GM19397 (cell line): ENCODE measurements at regions not wholly inside any gene's neighbourhood (a gene's known extent, or its start where the extent isn't known, plus 50 kb on each side); places are given as distances from the start of the nearest gene placed in this dataset.
"Not testable (repeated sequence)": the region's sequence is repeated elsewhere in the genome, so short reads cannot be mapped to it uniquely, and the experiment has no call there.

Experiments
- ATAC-seq: cut with Tn5 transposase; IDR thresholded peaks from one replicate; pipeline ENCODE4 v1.9.1; 2021; ENCODE audit warnings: mild to moderate bottlenecking, moderate library complexity; ENCODE audit not compliant: unreplicated experiment

DNA sequence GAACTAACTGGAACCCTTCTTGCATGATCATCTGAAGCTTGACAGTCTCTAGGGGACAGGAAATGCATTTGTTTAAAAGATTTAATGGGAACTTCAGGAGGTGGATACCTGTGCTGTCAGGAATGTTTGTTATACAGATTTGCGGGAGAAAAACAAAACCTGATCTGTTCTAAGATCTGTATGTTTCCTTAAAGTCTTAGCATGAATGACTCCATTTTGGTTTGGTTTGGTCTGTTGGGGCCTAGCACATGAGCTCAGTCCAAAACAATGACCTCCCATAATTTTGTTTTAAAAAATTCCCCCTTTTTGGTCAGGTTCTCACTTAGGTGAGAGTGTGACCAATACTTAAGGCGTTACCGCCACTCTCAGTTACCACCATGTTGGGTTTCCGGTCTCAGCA lies 138.7 kb downstream of the AKR1D1 start:
- ATAC-seq, result no peak

DNA sequence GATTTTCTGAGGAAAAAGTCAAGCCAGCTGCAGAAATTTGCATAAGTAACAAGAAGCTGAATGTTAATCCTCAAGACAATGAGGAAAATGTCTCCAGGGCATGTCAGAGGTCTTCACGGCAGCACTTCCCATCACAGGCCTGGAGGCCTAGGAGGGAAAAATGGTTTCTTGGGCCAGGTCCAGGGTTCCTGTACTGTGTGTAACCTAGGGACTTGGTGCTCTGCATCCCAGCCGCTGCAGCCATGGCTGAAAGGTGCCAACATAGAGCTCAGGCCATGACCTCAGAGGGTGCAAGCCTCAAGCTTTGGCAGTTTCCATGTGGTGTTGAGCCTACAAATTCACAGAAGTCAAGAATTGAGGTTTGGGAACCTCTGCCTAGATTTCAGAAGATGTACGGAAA lies 144.1 kb downstream of the AKR1D1 start:
- not testable (repeated sequence) for ATAC-seq

DNA sequence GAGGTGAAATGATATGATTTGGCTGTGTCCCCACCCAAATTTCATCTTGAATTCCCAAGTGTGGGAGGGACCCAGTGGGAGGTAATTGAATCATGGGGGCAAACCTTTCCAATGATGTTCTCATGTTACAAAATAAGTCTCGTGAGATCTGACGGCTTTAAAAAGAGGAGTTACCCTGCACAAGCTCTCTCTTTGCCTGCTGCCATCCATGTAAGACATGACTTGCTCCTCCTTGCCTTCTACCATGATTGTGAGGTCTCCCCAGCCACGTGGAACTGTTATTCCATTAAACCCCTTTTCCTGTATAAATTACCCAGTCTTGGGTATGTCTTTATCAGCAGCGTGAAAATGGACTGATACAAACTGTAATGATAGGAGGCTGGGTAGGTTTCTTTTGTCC lies 145.1 kb downstream of the AKR1D1 start:
- not testable (repeated sequence) for ATAC-seq

DNA sequence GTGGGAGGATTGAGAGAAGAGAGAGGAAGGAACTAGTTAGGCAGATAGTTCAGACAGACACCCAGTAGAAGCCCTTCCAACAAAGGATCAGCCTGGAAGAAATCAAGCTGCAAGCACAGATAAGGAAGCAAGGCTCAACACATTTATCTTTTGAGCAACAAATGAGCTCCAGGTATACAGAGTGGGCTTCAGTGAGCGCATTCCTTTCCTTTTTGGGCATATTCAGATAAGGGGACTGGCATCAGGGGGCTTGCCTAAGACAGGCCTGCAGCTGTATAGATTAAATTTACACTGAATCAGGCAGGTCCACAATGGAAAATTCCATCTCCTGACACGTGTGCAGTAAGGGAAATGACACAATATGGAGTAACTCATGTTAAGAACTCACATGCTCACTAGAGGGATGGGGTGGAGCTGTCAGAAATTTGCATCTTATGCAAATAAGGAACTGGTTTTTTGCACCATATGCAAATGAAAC lies 147.2 kb downstream of the AKR1D1 start:
- no peak for ATAC-seq

DNA sequence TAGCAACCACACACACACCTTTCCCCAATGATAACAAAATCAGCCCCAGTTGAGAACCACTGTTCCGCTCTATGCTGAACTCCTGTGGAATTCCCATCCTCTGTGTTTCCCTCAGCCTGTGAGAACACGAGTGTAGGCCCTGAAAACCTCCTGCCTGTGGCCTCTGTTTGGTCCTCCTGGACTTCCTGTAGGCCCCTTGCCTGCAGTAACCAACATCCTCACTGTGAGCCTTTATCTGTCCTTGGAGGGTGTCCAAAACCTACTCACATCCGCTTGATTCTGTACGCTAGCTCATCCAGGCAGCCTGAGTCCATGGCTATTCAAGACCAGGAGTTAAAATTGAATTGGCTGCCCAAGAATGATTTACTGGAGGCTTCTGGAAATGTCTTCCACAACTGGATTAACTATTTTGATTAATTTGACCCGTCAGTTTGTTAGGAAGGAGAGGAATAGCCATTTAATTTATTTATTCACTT lies 149.8 kb downstream of the AKR1D1 start:
- ATAC-seq, result no peak

DNA sequence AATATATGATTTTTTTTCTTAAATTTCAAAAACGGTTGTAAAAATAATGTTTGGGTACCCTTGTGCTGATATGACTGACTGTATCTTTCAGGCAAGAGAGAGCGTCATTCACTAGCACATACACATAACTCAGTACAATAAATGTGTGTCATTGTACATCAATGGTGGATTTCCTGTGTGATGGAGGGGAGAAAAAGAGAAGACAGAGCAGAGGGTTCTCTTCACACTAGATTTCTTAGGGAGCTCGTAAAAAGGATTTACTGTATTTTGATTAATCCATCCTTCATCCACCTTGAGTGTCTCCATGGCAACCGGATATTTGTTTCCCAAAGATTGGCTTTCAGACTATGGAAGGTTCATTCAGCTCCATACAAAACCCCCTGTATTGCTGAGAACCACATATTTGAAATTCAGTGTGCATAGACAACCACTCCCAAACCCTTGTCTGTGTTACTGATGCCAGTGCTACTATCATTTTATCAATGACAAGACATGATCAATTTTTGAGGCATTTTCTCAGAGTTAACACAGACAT lies 150.6 kb downstream of the AKR1D1 start:
- ATAC-seq, result no peak

DNA sequence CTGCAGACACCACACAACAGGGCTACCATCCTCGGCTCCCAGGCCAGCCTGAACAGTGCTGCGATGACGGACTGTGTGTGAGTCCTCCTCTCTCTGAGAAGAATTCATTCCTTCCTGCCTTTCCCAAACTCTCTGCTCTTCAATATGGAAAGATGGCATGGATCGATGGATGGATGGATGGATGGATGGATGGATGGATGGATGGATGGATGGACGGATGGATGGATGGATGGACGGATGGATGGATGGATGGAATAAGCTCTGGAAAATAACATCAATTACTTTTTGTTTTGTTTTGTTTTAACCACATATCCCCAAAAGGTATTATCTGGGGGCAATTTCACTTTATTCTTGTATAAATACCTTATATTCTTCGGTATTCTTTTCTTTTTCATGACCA lies 151.9 kb downstream of the AKR1D1 start:
- ATAC-seq, result no peak

DNA sequence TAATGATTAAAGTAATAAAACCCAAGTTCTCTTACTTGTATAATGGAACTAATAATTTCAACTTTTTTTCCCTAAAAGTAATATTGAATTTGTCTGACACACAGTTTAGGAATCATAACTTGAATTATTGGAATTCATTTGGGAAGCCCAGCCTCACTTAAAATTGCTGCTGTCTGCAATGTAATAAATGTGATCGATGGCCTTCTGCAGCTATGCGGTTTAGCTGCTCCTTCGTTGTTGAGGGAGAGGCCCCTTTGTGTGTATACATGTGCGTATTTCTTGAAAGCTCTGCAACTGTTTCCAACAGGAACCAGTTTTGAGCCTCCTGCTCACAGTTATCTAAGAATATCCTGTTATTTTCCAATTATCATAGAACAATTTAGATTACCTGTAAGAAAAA lies 152.5 kb downstream of the AKR1D1 start:
- ATAC-seq, result no peak

DNA sequence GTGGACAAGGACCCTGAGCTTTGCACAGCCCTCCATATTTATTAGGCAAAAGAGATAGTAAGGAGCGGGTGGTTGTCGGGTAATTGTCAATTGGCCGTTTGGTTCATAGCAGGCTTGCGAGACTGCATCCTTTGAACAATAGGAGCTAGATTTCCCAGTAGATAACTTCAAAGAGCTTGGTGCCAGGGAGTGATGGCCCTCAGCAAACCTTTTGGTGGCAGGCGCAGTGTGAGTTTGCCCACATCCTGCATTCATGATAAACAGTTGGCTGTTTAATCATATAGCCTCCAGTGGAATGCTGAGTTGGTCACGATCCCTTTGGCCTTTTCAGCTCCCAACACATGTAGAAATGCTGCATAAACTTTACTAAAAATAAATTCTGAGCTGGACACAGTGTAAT lies 156.9 kb downstream of the AKR1D1 start:
- no peak for ATAC-seq

DNA sequence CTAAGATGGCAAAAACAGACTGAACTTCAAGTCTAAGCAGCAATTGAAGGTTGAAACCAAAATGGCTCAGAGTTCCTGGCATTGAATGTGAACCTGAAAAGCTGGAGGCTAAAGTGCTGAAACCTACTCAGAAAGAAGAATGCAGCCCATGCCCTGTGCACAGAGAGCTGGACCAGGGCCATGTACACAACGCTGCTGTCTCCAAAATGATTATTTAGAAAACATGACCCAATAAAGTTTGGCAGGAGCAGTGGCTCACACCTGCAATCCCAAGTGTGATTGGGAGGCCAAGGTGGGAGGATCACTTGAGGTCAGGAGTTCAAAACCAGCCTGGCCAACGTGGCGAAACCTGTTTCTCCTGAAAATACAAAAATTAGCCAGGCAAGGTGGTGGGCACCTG lies 158.9 kb downstream of the AKR1D1 start:
- no peak for ATAC-seq

DNA sequence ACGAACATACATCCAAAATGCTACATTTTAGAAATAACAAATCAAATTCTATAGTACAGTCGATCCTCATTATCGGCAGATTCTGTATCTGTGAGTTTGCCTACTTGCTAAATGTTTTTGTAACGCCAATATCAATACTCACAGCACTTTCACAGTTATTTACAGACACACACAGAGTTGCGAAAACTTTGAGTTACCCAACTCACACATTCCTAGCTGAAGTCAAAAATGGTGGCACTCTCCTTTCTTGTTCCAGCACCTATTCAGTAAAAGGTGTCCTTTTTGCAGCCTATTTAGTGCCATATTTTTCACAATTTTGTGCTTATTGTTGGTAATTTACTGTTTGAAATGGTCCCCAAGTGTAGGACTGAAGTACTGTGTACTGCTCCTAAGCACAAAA lies 161.7 kb downstream of the AKR1D1 start:
- no peak for ATAC-seq

DNA sequence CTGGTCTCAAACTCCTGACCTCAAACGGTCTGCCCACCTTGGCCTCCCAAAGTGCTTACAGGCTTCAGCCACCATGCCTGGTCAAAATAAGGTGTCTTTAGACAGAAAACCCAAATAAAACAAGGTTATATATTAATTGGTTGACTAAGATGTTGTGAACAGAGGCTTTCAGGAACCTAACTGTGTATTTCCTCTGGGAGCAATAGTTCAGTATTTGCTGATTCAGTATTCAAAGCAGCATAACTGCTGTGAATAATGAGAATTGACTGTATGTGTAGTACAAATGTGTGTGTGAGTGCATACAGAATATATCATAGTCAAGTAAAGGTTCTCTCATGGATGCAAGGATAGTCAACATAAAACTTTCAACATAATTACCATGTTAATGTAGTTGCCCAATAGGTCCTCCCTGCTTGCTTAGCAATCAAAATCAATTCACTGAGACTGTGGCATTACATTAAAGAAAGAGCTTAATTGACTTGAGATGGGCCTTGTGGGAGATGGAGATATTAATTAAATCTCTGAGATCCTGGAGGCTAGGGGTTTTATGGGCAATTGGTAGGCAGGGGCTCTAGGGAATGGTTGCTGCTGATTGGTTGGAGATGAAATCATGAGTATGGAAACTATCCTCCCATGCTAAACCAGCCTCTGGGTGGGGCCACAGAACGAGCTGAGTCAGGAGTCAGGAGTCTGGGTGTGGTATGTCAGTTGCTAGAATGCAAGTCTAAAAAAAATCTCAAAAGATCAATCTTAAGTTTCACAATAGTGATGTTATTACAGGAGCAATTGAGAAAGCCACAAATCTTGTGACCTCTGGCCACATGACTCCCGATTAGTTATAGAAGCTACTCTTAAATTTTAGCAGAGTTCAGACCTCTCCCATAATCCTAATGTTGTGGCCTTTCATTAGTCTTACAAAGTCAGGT lies 162.7 kb downstream of the AKR1D1 start:
- ATAC-seq, result no peak

DNA sequence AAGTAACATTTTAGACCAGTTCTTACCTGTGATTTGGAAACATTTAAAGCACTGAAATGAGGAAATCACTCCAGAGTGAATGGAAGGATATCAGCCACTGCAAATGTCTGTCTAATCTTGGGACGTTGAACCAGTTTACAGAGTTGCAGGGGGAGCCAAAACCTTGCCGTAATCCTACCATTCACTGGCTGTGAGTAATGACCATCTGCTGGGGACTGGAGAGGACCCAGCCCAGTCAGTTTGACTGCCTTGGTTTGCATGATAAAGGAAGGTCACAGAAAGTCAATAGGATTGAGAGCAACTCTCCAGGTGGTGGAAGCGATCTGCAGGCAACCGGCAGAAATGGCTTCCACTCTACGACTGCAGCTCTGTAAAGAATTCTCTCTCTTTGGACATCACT lies 167.2 kb downstream of the AKR1D1 start:
- no peak for ATAC-seq

DNA sequence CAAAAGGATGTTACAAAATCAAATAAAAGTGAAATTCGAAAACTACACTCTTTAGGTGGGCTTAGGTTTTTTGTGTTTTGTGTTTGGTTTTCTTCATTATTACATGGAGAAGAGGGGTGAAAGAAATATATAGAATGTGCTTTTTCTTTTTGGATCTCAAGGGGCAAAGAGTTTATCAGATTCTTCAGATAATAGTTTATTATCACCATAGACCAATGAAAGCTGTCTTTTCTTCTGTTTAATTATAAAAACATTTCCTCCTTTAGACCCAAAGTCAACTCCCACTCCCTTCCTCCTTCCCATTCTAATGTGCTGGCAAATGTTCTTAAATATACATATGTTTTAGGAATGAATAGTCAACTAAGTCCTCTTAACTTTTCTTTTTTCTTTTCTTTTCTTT lies 167.6 kb downstream of the AKR1D1 start:
- no peak for ATAC-seq

DNA sequence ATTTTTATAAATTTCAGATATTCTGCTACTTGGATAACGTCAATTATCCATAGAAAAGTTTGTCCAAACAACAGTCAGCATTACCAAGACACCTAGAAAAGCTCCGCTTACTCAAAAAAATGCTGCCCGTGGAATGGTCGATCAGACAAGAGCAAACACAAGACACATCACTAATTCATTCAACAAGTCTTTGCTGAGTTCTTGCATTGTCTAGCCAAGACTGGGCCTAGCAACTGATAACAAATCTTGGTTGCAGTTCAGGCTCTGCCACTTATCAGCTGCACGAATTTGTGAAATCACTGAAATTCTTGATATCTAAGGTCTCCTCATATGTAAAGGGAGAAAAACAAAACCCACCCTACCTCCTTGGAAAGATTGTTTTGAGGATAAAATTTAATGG lies 168.3 kb downstream of the AKR1D1 start:
- ATAC-seq, result no peak

DNA sequence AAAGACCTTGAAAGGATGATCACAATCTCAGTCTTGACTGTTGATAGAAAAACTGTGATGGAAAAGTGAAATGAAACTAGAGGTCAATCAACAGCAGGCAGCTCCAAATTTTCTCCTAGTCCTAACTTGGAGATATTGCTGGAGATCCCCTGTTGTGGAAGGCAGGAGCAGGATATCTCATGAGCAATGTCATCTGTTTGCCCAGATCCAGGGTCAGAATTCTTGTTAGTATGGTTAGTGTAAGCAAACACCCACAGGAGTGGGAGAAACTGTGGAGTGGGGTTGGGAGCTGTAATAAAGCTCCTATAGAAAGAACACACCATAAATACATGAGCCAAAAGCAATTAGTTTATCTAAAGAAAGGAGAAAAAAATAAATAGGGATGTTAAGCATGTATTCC lies 169.0 kb downstream of the AKR1D1 start:
- ATAC-seq, result no peak

DNA sequence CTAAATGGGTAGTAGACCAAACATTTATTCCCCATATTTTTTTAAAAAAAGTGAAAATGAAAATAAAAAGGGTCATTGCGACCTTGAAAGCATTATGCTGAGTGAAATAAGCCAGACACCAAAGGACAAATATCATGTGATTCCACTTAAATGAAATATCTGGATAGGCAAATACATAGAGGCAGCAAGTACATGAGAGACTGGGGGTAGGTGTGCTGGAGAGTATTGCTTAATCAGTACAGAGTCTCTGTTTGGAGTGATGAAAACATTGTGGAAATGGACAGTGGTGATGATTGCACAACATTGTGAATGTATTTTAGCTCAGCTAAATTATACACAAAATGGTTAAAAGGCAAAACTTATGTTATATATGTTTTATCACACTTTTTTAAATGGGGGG lies 169.4 kb downstream of the AKR1D1 start:
- ATAC-seq, result no peak

DNA sequence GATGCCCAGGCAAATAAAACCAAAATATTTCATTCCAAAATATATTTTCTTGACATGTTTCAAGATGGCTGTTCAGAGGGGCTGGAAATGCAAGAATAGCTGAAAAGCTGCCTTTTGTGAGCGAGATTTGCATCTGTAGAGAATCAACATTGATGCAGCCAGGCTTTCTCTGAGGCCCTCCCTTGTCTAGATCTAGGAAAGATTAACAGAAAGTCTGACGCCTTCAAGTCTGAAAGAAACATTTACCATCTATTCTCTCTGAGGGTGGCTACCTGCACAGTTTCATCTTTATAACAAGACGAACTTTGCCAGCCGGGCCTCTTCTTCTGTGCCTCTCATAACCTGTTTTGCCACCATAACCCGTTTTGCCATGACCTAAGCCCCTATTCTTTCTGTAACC lies 170.2 kb downstream of the AKR1D1 start:
- no peak for ATAC-seq

DNA sequence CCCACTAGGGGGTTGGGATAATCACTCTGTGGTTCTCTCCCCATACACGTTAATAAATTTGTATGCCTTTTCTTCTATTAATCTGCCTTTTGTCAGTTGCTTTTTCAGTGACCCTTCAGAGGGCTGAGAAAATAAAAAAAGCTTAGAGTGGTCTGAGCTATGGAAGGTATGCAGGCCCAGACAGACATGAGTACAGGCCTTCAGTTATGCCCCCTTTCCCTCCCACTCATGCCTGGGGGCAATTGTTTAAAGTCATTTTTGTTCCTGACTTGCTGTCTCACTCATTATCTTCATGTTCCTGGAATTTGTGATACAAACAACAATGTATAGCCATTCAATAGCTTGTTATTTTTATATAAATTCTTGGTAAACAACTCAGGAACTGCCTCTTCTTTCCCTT lies 170.8 kb downstream of the AKR1D1 start:
- ATAC-seq, result no peak

DNA sequence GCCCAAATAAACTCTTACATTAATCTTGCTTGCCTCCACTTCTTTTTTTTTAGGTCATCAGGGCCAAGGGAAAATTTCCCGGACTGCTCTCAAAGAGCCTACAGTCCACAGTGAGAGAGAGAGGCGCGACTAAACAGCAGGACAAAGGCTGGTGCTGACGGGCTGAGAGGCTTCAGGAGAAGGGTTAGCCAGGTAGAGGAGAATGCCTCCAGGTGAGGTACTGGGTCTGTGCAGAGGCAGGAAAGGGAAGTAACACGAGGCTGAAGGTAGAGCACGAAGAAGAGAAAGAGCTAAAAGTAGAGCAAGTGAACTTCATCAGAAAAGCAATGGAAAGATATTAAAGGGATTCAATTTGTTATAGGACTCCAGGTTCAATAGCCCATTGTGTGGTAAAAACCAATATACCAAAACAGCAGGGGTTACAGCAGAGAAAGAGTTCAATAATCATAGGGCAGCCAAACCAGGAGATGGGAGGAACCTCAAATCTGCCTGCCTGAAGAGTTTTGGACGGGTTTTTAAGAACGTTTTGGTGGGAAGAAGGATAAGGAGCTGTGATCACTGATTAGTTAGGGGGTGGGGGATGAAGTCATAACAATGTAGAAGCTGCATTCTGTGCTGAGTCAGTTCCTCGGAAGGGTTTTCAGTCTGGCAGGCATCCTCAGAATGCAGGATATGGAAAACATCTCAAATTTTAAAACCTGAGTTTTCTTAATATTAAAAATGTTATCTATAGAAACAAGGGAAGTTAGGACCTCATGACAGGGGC lies 171.5 kb downstream of the AKR1D1 start:
- ATAC-seq, result no peak

DNA sequence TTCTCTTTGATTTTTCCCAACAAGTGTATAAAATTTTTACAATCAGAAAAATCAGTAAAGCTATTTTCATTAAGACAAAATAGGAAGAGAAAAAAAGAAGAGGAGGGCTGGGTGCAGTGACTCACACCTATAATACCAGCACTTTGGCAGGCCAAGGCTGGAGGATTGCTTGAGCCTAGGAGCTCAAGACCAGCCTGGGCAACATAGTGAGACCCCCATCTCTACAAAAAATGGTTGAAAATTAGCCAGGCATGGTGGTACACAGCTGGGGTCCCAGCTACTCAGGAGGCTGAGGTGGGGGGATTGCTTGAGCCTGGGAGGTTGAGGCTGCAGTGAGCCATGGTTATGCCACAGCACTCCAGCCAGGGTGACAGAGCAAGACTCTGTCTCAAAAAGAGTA lies 172.3 kb downstream of the AKR1D1 start:
- ATAC-seq, result no peak

DNA sequence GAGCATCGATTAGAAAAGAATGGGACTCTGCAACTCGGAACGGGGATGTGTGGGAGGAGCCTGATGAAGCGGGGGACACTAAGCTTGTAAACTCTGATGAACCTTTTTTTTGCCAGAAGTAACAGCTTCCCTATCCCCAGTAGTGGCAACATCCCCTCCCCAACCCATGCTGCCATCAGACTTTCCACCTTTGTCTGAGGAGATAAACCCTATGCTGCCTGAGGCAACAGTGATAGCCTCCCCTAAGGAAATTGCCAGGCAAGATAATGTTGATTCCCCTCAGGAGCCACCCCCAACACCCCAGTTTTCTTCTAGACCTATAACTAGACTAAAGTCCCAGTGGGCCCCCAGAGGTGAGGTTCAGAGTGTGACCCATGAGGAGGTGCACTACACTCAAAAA lies 173.7 kb downstream of the AKR1D1 start:
- ATAC-seq, result no peak
